ENCODE measurements at regions not wholly inside any gene's neighbourhood (a gene's known extent, or its start where the extent isn't known, plus 50 kb on each side); places are given as distances from the start of the nearest gene placed in this dataset.

GRCh38 chr7:130982160-130982638 lies 248.2 kb upstream of the KLF14 start:
- DNase-seq = no peak
- H3K4me3 ChIP-seq = no peak overlapping the region
- peaks cover 11 to 23% (median 16%) of the 10 kb centered on the region in 3 donors for H3K36me3 ChIP-seq
- no peak overlapping the region for H3K27ac ChIP-seq
- TF ChIP-seq CTCF (IDR thresholded peaks at IDR 0.05) = peak; percentile 34 to 36
- H3K9me3 ChIP-seq = no peaks in the 10 kb centered on the region
- intact Hi-C loops (cut with DNase I; ENCODE audit: low total_unique reads) = no loop called here
- peaks cover 0 to 57% (median 32%) of the 10 kb centered on the region in 4 donors for H3K4me1 ChIP-seq
- no peaks in the 10 kb centered on the region for H3K27me3 ChIP-seq

- intact Hi-C loops (cut with DNase I; ENCODE audit: low total_unique reads) = no loop called here
- no peaks in the 10 kb centered on the region for H3K9me3 ChIP-seq
- peaks cover 0 to 62% (median 36%) of the 10 kb centered on the region in 4 donors for H3K4me1 ChIP-seq
- H3K27ac ChIP-seq = no peak overlapping the region
- DNase-seq = no peak
- H3K4me3 ChIP-seq = no peak overlapping the region
- no peaks in the 10 kb centered on the region for H3K27me3 ChIP-seq
- H3K36me3 ChIP-seq = peaks cover 11 to 23% (median 17%) of the 10 kb centered on the region in 3 donors
- TF ChIP-seq CTCF (IDR thresholded peaks at IDR 0.05) = no peak
These were observed 248.6 kb upstream of the KLF14 start for GRCh38 chr7:130982651-130983050.

GRCh38 chr7:130985361-130985760 lies 251.4 kb upstream of the KLF14 start:
- intact Hi-C loops (cut with DNase I; ENCODE audit: low total_unique reads) = no loop called here
- TF ChIP-seq CTCF (IDR thresholded peaks at IDR 0.05) = no peak
- Histone ChIP-seq H3K4me3 (no peak overlapping the region), H3K9me3 (no peaks in the 10 kb centered on the region), H3K36me3 (peaks cover 11 to 17% (median 16%) of the 10 kb centered on the region in 3 donors), H3K27ac (peak overlapping the region in 1 of 2 donors; percentile 3), H3K27me3 (no peaks in the 10 kb centered on the region), H3K4me1 (peaks cover 0 to 77% (median 43%) of the 10 kb centered on the region in 4 donors)
- DNase-seq = no peak

DNA sequence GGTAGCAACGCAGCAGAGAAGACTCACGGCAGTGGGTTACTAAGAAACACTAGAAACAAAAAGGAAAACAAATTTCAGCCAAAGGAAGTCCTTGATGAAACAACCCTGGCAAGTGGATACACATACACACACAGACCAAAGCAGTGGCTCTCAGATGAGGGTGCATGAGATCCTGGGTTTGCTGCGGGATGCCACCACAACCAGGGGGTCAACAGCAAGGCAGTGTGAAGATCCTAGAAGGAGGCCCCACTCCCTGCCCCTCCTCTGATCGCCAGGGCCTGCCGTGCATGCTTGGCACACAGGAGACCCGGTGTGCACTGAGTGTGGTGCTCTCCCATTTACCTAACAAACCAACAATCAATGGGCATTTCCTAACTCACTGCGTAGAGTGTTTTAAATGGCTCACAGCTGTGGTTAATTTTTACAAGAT lies 252.3 kb upstream of the KLF14 start:
- no peaks in the 10 kb centered on the region for H3K27me3 ChIP-seq
- no peak overlapping the region for H3K4me3 ChIP-seq
- no peaks in the 10 kb centered on the region for H3K9me3 ChIP-seq
- peak overlapping the region in 1 of 2 donors; percentile 24 for H3K27ac ChIP-seq
- DNase-seq = no peak
- H3K4me1 ChIP-seq = peaks cover 0 to 79% (median 46%) of the 10 kb centered on the region in 4 donors
- intact Hi-C loops (cut with DNase I; ENCODE audit: low total_unique reads) = no loop called here
- H3K36me3 ChIP-seq = peaks cover 11 to 17% (median 16%) of the 10 kb centered on the region in 3 donors
- TF ChIP-seq CTCF (IDR thresholded peaks at IDR 0.05) = no peak

GRCh38 chr7:130987092-130987491 lies 253.1 kb upstream of the KLF14 start:
- no peak for DNase-seq
- Histone ChIP-seq H3K27ac (no peak overlapping the region), H3K4me1 (peaks cover 0 to 81% (median 52%) of the 10 kb centered on the region in 4 donors), H3K4me3 (no peak overlapping the region), H3K36me3 (peaks cover 11 to 17% (median 13%) of the 10 kb centered on the region in 3 donors), H3K9me3 (no peaks in the 10 kb centered on the region), H3K27me3 (no peaks in the 10 kb centered on the region)
- TF ChIP-seq CTCF (IDR thresholded peaks at IDR 0.05) = no peak
- intact Hi-C loops (cut with DNase I; ENCODE audit: low total_unique reads) = no loop called here
